HG02970 (cell line): ENCODE measurements at regions not wholly inside any gene's neighbourhood (a gene's known extent, or its start where the extent isn't known, plus 50 kb on each side); places are given as distances from the start of the nearest gene placed in this dataset.
"Not testable (repeated sequence)": the region's sequence is repeated elsewhere in the genome, so short reads cannot be mapped to it uniquely, and the experiment has no call there.

Experiments
- ATAC-seq: cut with Tn5 transposase; IDR thresholded peaks from one replicate; pipeline ENCODE4 v1.9.1; 2021; ENCODE audit warnings: mild to moderate bottlenecking, moderate library complexity, moderate number of reproducible peaks; ENCODE audit not compliant: unreplicated experiment, low FRiP score

GRCh38 chr6:6724539-6725467 is 136.3 kb downstream of the LY86 start:
- no peak for ATAC-seq

- no peak for ATAC-seq
These were observed 137.1 kb downstream of the LY86 start for GRCh38 chr6:6725468-6726209.

GRCh38 chr6:6728169-6728941 is 139.8 kb downstream of the LY86 start:
- ATAC-seq = no peak

GRCh38 chr6:6729971-6730370 is 141.5 kb downstream of the LY86 start:
- ATAC-seq = no peak

- ATAC-seq = no peak
These were observed 142.3 kb downstream of the LY86 start for GRCh38 chr6:6730831-6731230.

GRCh38 chr6:6734479-6735465 is 146.3 kb downstream of the LY86 start:
- ATAC-seq = no peak

- no peak for ATAC-seq
These were observed 148.5 kb downstream of the LY86 start for GRCh38 chr6:6736791-6737654.

- no peak for ATAC-seq
These were observed 149.2 kb downstream of the LY86 start for GRCh38 chr6:6737671-6738070.

GRCh38 chr6:6738108-6738507 is 149.6 kb downstream of the LY86 start:
- ATAC-seq = no peak

GRCh38 chr6:6738922-6739716 is 150.6 kb downstream of the LY86 start:
- no peak for ATAC-seq

GRCh38 chr6:6740595-6740994 is 152.1 kb downstream of the LY86 start:
- ATAC-seq = no peak

GRCh38 chr6:6741264-6741663 is 152.7 kb downstream of the LY86 start:
- ATAC-seq = no peak

- no peak for ATAC-seq
These were observed 154.0 kb downstream of the LY86 start for GRCh38 chr6:6742535-6742934.

- no peak for ATAC-seq
These were observed 156.0 kb downstream of the LY86 start for GRCh38 chr6:6744551-6744950.

- not testable (repeated sequence) for ATAC-seq
These were observed 157.3 kb downstream of the LY86 start for GRCh38 chr6:6745637-6746332.

GRCh38 chr6:6746333-6746969 is 157.9 kb downstream of the LY86 start:
- ATAC-seq = no peak

- ATAC-seq = no peak
These were observed 158.4 kb downstream of the LY86 start for GRCh38 chr6:6746970-6747338.
